IPS-18c (cell line): ENCODE measurements at regions not wholly inside any gene's neighbourhood (a gene's known extent, or its start where the extent isn't known, plus 50 kb on each side); places are given as distances from the start of the nearest gene placed in this dataset.

Experiments used
- H3K4me3 ChIP-seq: 2 replicates; pipeline ENCODE4 v1.7.0; 2013; ENCODE audit warnings: low read depth, mild to moderate bottlenecking, low read length, moderate library complexity; ENCODE audit not compliant: insufficient read depth
- H3K9me3 ChIP-seq: one replicate; pipeline ENCODE4 v1.6.1; 2013; ENCODE audit warnings: mild to moderate bottlenecking, low read length, moderate library complexity; ENCODE audit not compliant: control insufficient read depth, insufficient read depth

GRCh38 chr1:14003552-14003951 lies 303.6 kb downstream of the PRDM2 start:
- H3K4me3 ChIP-seq: no peak overlapping the region
- no peaks in the 10 kb centered on the region for H3K9me3 ChIP-seq

GRCh38 chr1:14009582-14009981 lies 309.6 kb downstream of the PRDM2 start:
- no peaks in the 10 kb centered on the region for H3K9me3 ChIP-seq
- H3K4me3 ChIP-seq: no peak overlapping the region

GRCh38 chr1:14010476-14010875 lies 310.5 kb downstream of the PRDM2 start:
- H3K9me3 ChIP-seq: no peaks in the 10 kb centered on the region
- no peak overlapping the region for H3K4me3 ChIP-seq

GRCh38 chr1:14011132-14011531 lies 311.1 kb downstream of the PRDM2 start:
- H3K9me3 ChIP-seq: no peaks in the 10 kb centered on the region
- no peak overlapping the region for H3K4me3 ChIP-seq

GRCh38 chr1:14011888-14012287 lies 311.9 kb downstream of the PRDM2 start:
- Histone ChIP-seq H3K9me3 (no peaks in the 10 kb centered on the region), H3K4me3 (no peak overlapping the region)

GRCh38 chr1:14014929-14015328 lies 314.9 kb downstream of the PRDM2 start:
- H3K4me3 ChIP-seq: no peak overlapping the region
- no peaks in the 10 kb centered on the region for H3K9me3 ChIP-seq

- H3K9me3 ChIP-seq: no peaks in the 10 kb centered on the region
- H3K4me3 ChIP-seq: no peak overlapping the region
These were observed 315.9 kb downstream of the PRDM2 start for GRCh38 chr1:14015917-14016316.

GRCh38 chr1:14017531-14017961 lies 317.6 kb downstream of the PRDM2 start:
- no peak overlapping the region for H3K4me3 ChIP-seq
- no peaks in the 10 kb centered on the region for H3K9me3 ChIP-seq

- no peaks in the 10 kb centered on the region for H3K9me3 ChIP-seq
- no peak overlapping the region for H3K4me3 ChIP-seq
These were observed 319.5 kb downstream of the PRDM2 start for GRCh38 chr1:14019461-14019860.

- Histone ChIP-seq H3K4me3 (no peak overlapping the region), H3K9me3 (no peaks in the 10 kb centered on the region)
These were observed 320.0 kb downstream of the PRDM2 start for GRCh38 chr1:14020006-14020405.

- H3K9me3 ChIP-seq: peaks cover 2% of the 10 kb centered on the region
- no peak overlapping the region for H3K4me3 ChIP-seq
These were observed 327.1 kb downstream of the PRDM2 start for GRCh38 chr1:14027099-14027498.

GRCh38 chr1:14031461-14031860 lies 331.5 kb downstream of the PRDM2 start:
- Histone ChIP-seq H3K9me3 (peaks cover 6% of the 10 kb centered on the region), H3K4me3 (no peak overlapping the region)

- Histone ChIP-seq H3K9me3 (peaks cover 3% of the 10 kb centered on the region), H3K4me3 (no peak overlapping the region)
These were observed 334.5 kb downstream of the PRDM2 start for GRCh38 chr1:14034506-14034905.

- Histone ChIP-seq H3K4me3 (no peak overlapping the region), H3K9me3 (peaks cover 3% of the 10 kb centered on the region)
These were observed 337.3 kb downstream of the PRDM2 start for GRCh38 chr1:14037101-14037847.

- Histone ChIP-seq H3K4me3 (no peak overlapping the region), H3K9me3 (no peaks in the 10 kb centered on the region)
These were observed 339.8 kb downstream of the PRDM2 start for GRCh38 chr1:14039582-14040430.

- Histone ChIP-seq H3K9me3 (no peaks in the 10 kb centered on the region), H3K4me3 (no peak overlapping the region)
These were observed 350.0 kb downstream of the PRDM2 start for GRCh38 chr1:14049965-14050364.

GRCh38 chr1:14055442-14056223 lies 355.6 kb downstream of the PRDM2 start:
- Histone ChIP-seq H3K4me3 (no peak overlapping the region), H3K9me3 (no peaks in the 10 kb centered on the region)

GRCh38 chr1:14057640-14058039 lies 357.7 kb downstream of the PRDM2 start:
- H3K4me3 ChIP-seq: no peak overlapping the region
- no peaks in the 10 kb centered on the region for H3K9me3 ChIP-seq
